ENCODE measurements at regions not wholly inside any gene's neighbourhood (a gene's known extent, or its start where the extent isn't known, plus 50 kb on each side); places are given as distances from the start of the nearest gene placed in this dataset.

GRCh38 chr2:64768491-64769005, 114.8 kb upstream of the SERTAD2 start:
- Mint-ChIP-seq H3K27ac (peak overlapping the region; percentile 84), H3K4me3 (peak overlapping the region; percentile 84), H3K9me3 (no peaks in the 10 kb centered on the region), H3K36me3 (no peaks in the 10 kb centered on the region), H3K4me1 (peaks cover 31% of the 10 kb centered on the region), H3K27me3 (peaks cover 25% of the 10 kb centered on the region)
- CTCF ChIA-PET, result interaction anchor here (1.0 to 1.8 kb wide), 6 partner anchors 17 to 123 kb away, joined by 3 to 20 read pairs (median 6); partner anchors contain the start of gene SERTAD2
- DNase-seq, result no peak

GRCh38 chr2:64769392-64770044, 115.8 kb upstream of the SERTAD2 start:
- Mint-ChIP-seq H3K36me3 (no peaks in the 10 kb centered on the region), H3K9me3 (no peaks in the 10 kb centered on the region), H3K4me1 (peaks cover 31% of the 10 kb centered on the region), H3K4me3 (peak overlapping the region; percentile 84), H3K27me3 (peaks cover 25% of the 10 kb centered on the region), H3K27ac (no peak overlapping the region)
- CTCF ChIA-PET, result interaction anchor here (1.0 kb wide), 2 partner anchors 19 to 120 kb away, joined by 3 read pairs; no protein-coding TSS in a partner anchor
- DNase-seq, result no peak

- Mint-ChIP-seq H3K4me3 (no peak overlapping the region), H3K27ac (no peak overlapping the region), H3K36me3 (no peaks in the 10 kb centered on the region), H3K9me3 (no peaks in the 10 kb centered on the region), H3K4me1 (peaks cover 31% of the 10 kb centered on the region), H3K27me3 (peaks cover 25% of the 10 kb centered on the region)
- CTCF ChIA-PET, result interaction anchor here (1.0 kb wide), 2 partner anchors 19 to 121 kb away, joined by 3 read pairs; no protein-coding TSS in a partner anchor
- no peak for DNase-seq
Measured at GRCh38 chr2:64770137-64770780, 116.5 kb upstream of the SERTAD2 start.

GRCh38 chr2:64770781-64771334, 117.1 kb upstream of the SERTAD2 start:
- CTCF ChIA-PET, result no interaction called here
- H3K27ac Mint-ChIP-seq, result no peak overlapping the region
- H3K4me3 Mint-ChIP-seq, result no peak overlapping the region
- DNase-seq, result no peak
- peaks cover 25% of the 10 kb centered on the region for H3K27me3 Mint-ChIP-seq
- H3K4me1 Mint-ChIP-seq, result peaks cover 28% of the 10 kb centered on the region
- H3K36me3 Mint-ChIP-seq, result no peaks in the 10 kb centered on the region
- H3K9me3 Mint-ChIP-seq, result no peaks in the 10 kb centered on the region

- Mint-ChIP-seq H3K36me3 (no peaks in the 10 kb centered on the region), H3K4me3 (no peak overlapping the region), H3K27ac (no peak overlapping the region), H3K4me1 (peaks cover 22% of the 10 kb centered on the region), H3K9me3 (no peaks in the 10 kb centered on the region), H3K27me3 (peaks cover 25% of the 10 kb centered on the region)
- DNase-seq, result no peak
- CTCF ChIA-PET, result no interaction called here
Measured at GRCh38 chr2:64771737-64772136, 118.0 kb upstream of the SERTAD2 start.

GRCh38 chr2:64773461-64774118, 119.9 kb upstream of the SERTAD2 start:
- no peak overlapping the region for H3K27ac Mint-ChIP-seq
- CTCF ChIA-PET, result interaction anchor here (1.4 to 2.2 kb wide), 2 partner anchors 12 to 58 kb away, joined by 3 to 5 read pairs; no protein-coding TSS in a partner anchor
- peaks cover 8% of the 10 kb centered on the region for H3K4me1 Mint-ChIP-seq
- H3K27me3 Mint-ChIP-seq, result peaks cover 29% of the 10 kb centered on the region
- H3K4me3 Mint-ChIP-seq, result no peak overlapping the region
- H3K36me3 Mint-ChIP-seq, result no peaks in the 10 kb centered on the region
- H3K9me3 Mint-ChIP-seq, result no peaks in the 10 kb centered on the region
- DNase-seq, result no peak

- no peak overlapping the region for H3K4me3 Mint-ChIP-seq
- no peaks in the 10 kb centered on the region for H3K36me3 Mint-ChIP-seq
- DNase-seq, result no peak
- H3K9me3 Mint-ChIP-seq, result no peaks in the 10 kb centered on the region
- H3K27ac Mint-ChIP-seq, result no peak overlapping the region
- no peaks in the 10 kb centered on the region for H3K4me1 Mint-ChIP-seq
- CTCF ChIA-PET, result no interaction called here
- H3K27me3 Mint-ChIP-seq, result peaks cover 9% of the 10 kb centered on the region
Measured at GRCh38 chr2:64777841-64778240, 124.1 kb upstream of the SERTAD2 start.

GRCh38 chr2:64779117-64779690, 125.5 kb upstream of the SERTAD2 start:
- Mint-ChIP-seq H3K9me3 (no peaks in the 10 kb centered on the region), H3K27me3 (peaks cover 15% of the 10 kb centered on the region), H3K27ac (no peak overlapping the region), H3K4me3 (no peak overlapping the region), H3K36me3 (no peaks in the 10 kb centered on the region), H3K4me1 (no peaks in the 10 kb centered on the region)
- CTCF ChIA-PET, result interaction anchor here (0.6 kb wide), 1 partner anchor 153 kb away, joined by 3 read pairs; no protein-coding TSS in a partner anchor
- DNase-seq, result no peak

GRCh38 chr2:64780041-64780440, 126.3 kb upstream of the SERTAD2 start:
- H3K27ac Mint-ChIP-seq, result no peak overlapping the region
- no peak for DNase-seq
- H3K27me3 Mint-ChIP-seq, result peaks cover 15% of the 10 kb centered on the region
- H3K36me3 Mint-ChIP-seq, result no peaks in the 10 kb centered on the region
- no peak overlapping the region for H3K4me3 Mint-ChIP-seq
- no peaks in the 10 kb centered on the region for H3K9me3 Mint-ChIP-seq
- CTCF ChIA-PET, result no interaction called here
- no peaks in the 10 kb centered on the region for H3K4me1 Mint-ChIP-seq

GRCh38 chr2:64781711-64782390, 128.1 kb upstream of the SERTAD2 start:
- H3K4me1 Mint-ChIP-seq, result no peaks in the 10 kb centered on the region
- peaks cover 18% of the 10 kb centered on the region for H3K27me3 Mint-ChIP-seq
- no peak overlapping the region for H3K27ac Mint-ChIP-seq
- H3K9me3 Mint-ChIP-seq, result no peaks in the 10 kb centered on the region
- H3K36me3 Mint-ChIP-seq, result no peaks in the 10 kb centered on the region
- DNase-seq, result no peak
- CTCF ChIA-PET, result interaction anchor here (1.0 kb wide), 1 partner anchor 136 kb away, joined by 3 read pairs; no protein-coding TSS in a partner anchor
- no peak overlapping the region for H3K4me3 Mint-ChIP-seq

- Mint-ChIP-seq H3K36me3 (no peaks in the 10 kb centered on the region), H3K4me3 (no peak overlapping the region), H3K4me1 (no peaks in the 10 kb centered on the region), H3K9me3 (no peaks in the 10 kb centered on the region), H3K27ac (no peak overlapping the region), H3K27me3 (peaks cover 14% of the 10 kb centered on the region)
- no peak for DNase-seq
- CTCF ChIA-PET, result interaction anchor here (0.6 kb wide), 1 partner anchor 49 kb away, joined by 3 read pairs; no protein-coding TSS in a partner anchor
Measured at GRCh38 chr2:64784168-64785061, 130.7 kb upstream of the SERTAD2 start.

- Mint-ChIP-seq H3K4me1 (no peaks in the 10 kb centered on the region), H3K9me3 (no peaks in the 10 kb centered on the region), H3K36me3 (no peaks in the 10 kb centered on the region), H3K4me3 (no peak overlapping the region), H3K27me3 (peaks cover 14% of the 10 kb centered on the region), H3K27ac (no peak overlapping the region)
- CTCF ChIA-PET, result no interaction called here
- no peak for DNase-seq
Measured at GRCh38 chr2:64785245-64785644, 131.5 kb upstream of the SERTAD2 start.
